Heart left ventricle (tissue), 16 donors: ENCODE measurements at regions not wholly inside any gene's neighbourhood (a gene's known extent, or its start where the extent isn't known, plus 50 kb on each side); places are given as distances from the start of the nearest gene placed in this dataset.

Experiments used
- ATAC-seq, 4 donors: fragments of 200-7000 bp; cut with Tn5 transposase; one replicate each; pipeline ENCODE4 v1.9.1; 2020 to 2022; ENCODE audit warnings: moderate library complexity in 4 of 4, mild to moderate bottlenecking in 3 of 4, moderate number of reproducible peaks in 1 of 4
- DNase-seq, 5 donors: peaks; one replicate each; pipeline ENCODE4 v3.0.0-alpha.2; 2020
- H3K27ac ChIP-seq, 12 donors: fragments of 200-600 bp; sonication (generic) in 4 of 12; one replicate each; pipeline versions ENCODE4 v1.5.0 to v1.8.0; 2016 to 2022; ENCODE audit warnings: mild to moderate bottlenecking in 2 of 12
- H3K27me3 ChIP-seq, 9 donors: fragments of 200-600 bp; sonication (generic) in 2 of 9; one replicate each; pipeline versions ENCODE4 v1.5.1 to v1.8.0; 2016 to 2022; ENCODE audit warnings: mild to moderate bottlenecking in 3 of 9
- H3K36me3 ChIP-seq, 9 donors: fragments of 200-600 bp; sonication (generic) in 2 of 9; one replicate each; pipeline versions ENCODE4 v1.5.0 to v1.8.0; 2018 to 2022; ENCODE audit warnings: mild to moderate bottlenecking in 2 of 9
- H3K4me1 ChIP-seq, 12 donors: fragments of 200-600 bp; sonication (generic) in 4 of 12; one replicate each; pipeline versions ENCODE4 v1.5.0 to v1.8.0; 2016 to 2022; ENCODE audit warnings: mild to moderate bottlenecking in 3 of 12
- H3K4me3 ChIP-seq, 12 donors: fragments of 200-600 bp; sonication (generic) in 4 of 12; one replicate each; pipeline versions ENCODE4 v1.5.0 to v1.8.0; 2017 to 2022; ENCODE audit warnings: mild to moderate bottlenecking in 9 of 12, moderate library complexity in 4 of 12
- H3K9me3 ChIP-seq, 12 donors: fragments of 200-600 bp; sonication (generic) in 4 of 12; one replicate each; pipeline versions ENCODE4 v1.5.0 to v1.8.0; 2016 to 2022; ENCODE audit warnings: mild to moderate bottlenecking in 1 of 12
- CTCF ChIP-seq, 12 donors: fragments of 200-600 bp; sonication (generic) in 4 of 12; IDR thresholded peaks; one replicate each; pipeline versions ENCODE4 v1.5.0 to v1.8.0; 2018 to 2022; ENCODE audit warnings: antibody characterized with exemption in 12 of 12, mild to moderate bottlenecking in 5 of 12
- POLR2A ChIP-seq, 2 donors: fragments of 450-650 bp; IDR thresholded peaks; one replicate each; pipeline ENCODE4 v1.6.1; 2017; ENCODE audit warnings: antibody characterized with exemption in 2 of 2, mild to moderate bottlenecking in 2 of 2, moderate library complexity in 2 of 2
- WGBS, 4 donors: extraction: QIAGEN DNeasy Blood & Tissue Kit in 2 of 4; methylation state at CpG; one replicate each; pipeline versions ENCODE4 v1.1.5 to v1.1.7; 2013 to 2018; 5-methylcytosine and 5-hydroxymethylcytosine counted together
- intact Hi-C, 10 donors: fragments of 100-400 bp; cut with DNase I; formaldehyde crosslinking; loops; one replicate each; pipeline versions ENCODE4 v1.11.1 to v1.14.2; 2022
- donor health status: ischemic (EF 13 %, LVEDD 7.1; RV severe dilation, severe dysfunction).
- donor health status: healthy with polysubstance abuse.
- donor health status: DM: no; HTN: yes; CAD: no.
- donor health status: DM: no; HTN: no; CAD: no.
- donor health status: ischemic (EF 25% LVEDD 6.9; RV normal size, moderate dysfunction).
- donor health status: ischemic (EF 25% LVEDD 5.7; RV mildly dilated, moderate dysfunction).
- donor health status: healthy.
- donor health status: DM: yes; HTN: yes; CAD: no.
- donor health status: ischemic (EF 35%, LVEDD 5.7; RV mildly dilated, moderate dysfunction).
- donor health status: nonischemic (EF 11% LVEDD 7.7; RV severe dilation, severe dysfunction).
- donor health status: DM: yes; HTN: yes; CAD: no.
- donor health status: PGD.
- donor health status: ischemic (EF 29% LVEDD 5.4; RV normal size, mild dysfunction).
- donor health status: nonischemic (EF 23%, LVEDD 6.1; RV moderate dilation, normal function).

GRCh38 chr4:160372390-160372789, 1269.5 kb downstream of the RAPGEF2 start:
- WGBS, 4 donors = 60 to 71% (median 66%) methylated on average over 5 of the region's 5 CpGs
- Histone ChIP-seq H3K36me3 (no peaks in the 10 kb centered on the region), H3K4me3 (no peak overlapping the region), H3K9me3 (no peaks in the 10 kb centered on the region), H3K27ac (no peak overlapping the region), H3K4me1 (no peaks in the 10 kb centered on the region), H3K27me3 (no peaks in the 10 kb centered on the region)
- intact Hi-C loops = no loop called here
- DNase-seq = no peak
- no peak for ATAC-seq
- TF ChIP-seq CTCF (IDR thresholded peaks at IDR 0.05) (no peak), POLR2A (IDR thresholded peaks at IDR 0.05) (no peak)

- no peaks in the 10 kb centered on the region for H3K4me1 ChIP-seq
- 89 to 94% (median 93%) methylated on average over 2 of the region's 2 CpGs for WGBS, 4 donors
- no peaks in the 10 kb centered on the region for H3K36me3 ChIP-seq
- no peaks in the 10 kb centered on the region for H3K9me3 ChIP-seq
- ATAC-seq (no peak), DNase-seq (no peak)
- no peaks in the 10 kb centered on the region for H3K27me3 ChIP-seq
- TF ChIP-seq CTCF (IDR thresholded peaks at IDR 0.05) = no peak
- TF ChIP-seq POLR2A (IDR thresholded peaks at IDR 0.05) = no peak
- no peak overlapping the region for H3K4me3 ChIP-seq
- intact Hi-C loops = no loop called here
- H3K27ac ChIP-seq = no peak overlapping the region
Measured at GRCh38 chr4:160373911-160374310, 1271.0 kb downstream of the RAPGEF2 start.

- H3K27me3 ChIP-seq = no peaks in the 10 kb centered on the region
- WGBS, 4 donors = 75 to 84% (median 79%) methylated on average over 2 of the region's 2 CpGs
- H3K9me3 ChIP-seq = no peaks in the 10 kb centered on the region
- ATAC-seq (no peak), DNase-seq (no peak)
- intact Hi-C loops = no loop called here
- no peaks in the 10 kb centered on the region for H3K36me3 ChIP-seq
- no peak overlapping the region for H3K4me3 ChIP-seq
- TF ChIP-seq POLR2A (IDR thresholded peaks at IDR 0.05) (no peak), CTCF (IDR thresholded peaks at IDR 0.05) (no peak)
- H3K27ac ChIP-seq = no peak overlapping the region
- no peaks in the 10 kb centered on the region for H3K4me1 ChIP-seq
Measured at GRCh38 chr4:160375772-160376452, 1273.0 kb downstream of the RAPGEF2 start.

GRCh38 chr4:160386846-160387245, 1284.0 kb downstream of the RAPGEF2 start:
- H3K27ac ChIP-seq = no peak overlapping the region
- ATAC-seq (no peak), DNase-seq (no peak)
- H3K4me3 ChIP-seq = no peak overlapping the region
- no peaks in the 10 kb centered on the region for H3K36me3 ChIP-seq
- peaks cover 0 to 5% (median 0%) of the 10 kb centered on the region in 12 donors for H3K4me1 ChIP-seq
- TF ChIP-seq POLR2A (IDR thresholded peaks at IDR 0.05) (no peak), CTCF (IDR thresholded peaks at IDR 0.05) (no peak)
- peaks cover 0 to 14% (median 7%) of the 10 kb centered on the region in 12 donors for H3K9me3 ChIP-seq
- H3K27me3 ChIP-seq = no peaks in the 10 kb centered on the region
- intact Hi-C loops = no loop called here
